ENCODE measurements at regions not wholly inside any gene's neighbourhood (a gene's known extent, or its start where the extent isn't known, plus 50 kb on each side); places are given as distances from the start of the nearest gene placed in this dataset.

GRCh38 chr19:30160426-30160825 lies 211.8 kb upstream of the ZNF536 start:
- DNase-seq (ENCODE audit: low spot score in 2 of 2): peak in 1 of 2 donors; percentile 45
- 81% methylated on average over 9 of the region's 9 CpGs for WGBS
- TF ChIP-seq POLR2AphosphoS5 (IDR thresholded peaks at IDR 0.05): no peak
- TF ChIP-seq EP300 (IDR thresholded peaks at IDR 0.05): no peak

GRCh38 chr19:30161021-30161655 lies 211.0 kb upstream of the ZNF536 start:
- H3K4me3 ChIP-seq: no peak overlapping the region
- no peak for TF ChIP-seq POLR2A (IDR thresholded peaks at IDR 0.05)
- TF ChIP-seq POLR2AphosphoS5 (IDR thresholded peaks at IDR 0.05): no peak
- no peak for TF ChIP-seq EP300 (IDR thresholded peaks at IDR 0.05)
- H3K9me3 ChIP-seq: no peaks in the 10 kb centered on the region
- 52% methylated on average over 7 of the region's 7 CpGs for WGBS
- no peaks in the 10 kb centered on the region for H3K4me1 ChIP-seq
- peak in 1 of 2 donors; percentile 58 for DNase-seq (ENCODE audit: low spot score in 2 of 2)
- H3K36me3 ChIP-seq: no peaks in the 10 kb centered on the region
- no peak overlapping the region for H3K27ac ChIP-seq
- peaks cover 14% of the 10 kb centered on the region for H3K27me3 ChIP-seq

More at GRCh38 chr19:30160426-30160825, 211.8 kb upstream of the ZNF536 start:
- Histone ChIP-seq H3K36me3 (no peaks in the 10 kb centered on the region), H3K27ac (no peak overlapping the region), H3K4me1 (no peaks in the 10 kb centered on the region), H3K9me3 (no peaks in the 10 kb centered on the region), H3K4me3 (no peak overlapping the region), H3K27me3 (peaks cover 22% of the 10 kb centered on the region)

- H3K9me3 ChIP-seq: no peaks in the 10 kb centered on the region
- peaks cover 12% of the 10 kb centered on the region for H3K27me3 ChIP-seq
- H3K27ac ChIP-seq: no peak overlapping the region
- H3K4me3 ChIP-seq: no peak overlapping the region
- no peak for TF ChIP-seq POLR2AphosphoS5 (IDR thresholded peaks at IDR 0.05)
- TF ChIP-seq POLR2A (IDR thresholded peaks at IDR 0.05): no peak
- TF ChIP-seq CTCF (IDR thresholded peaks at IDR 0.05): no peak
- TF ChIP-seq EP300 (IDR thresholded peaks at IDR 0.05): no peak
- no peaks in the 10 kb centered on the region for H3K4me1 ChIP-seq
- no peaks in the 10 kb centered on the region for H3K36me3 ChIP-seq
- WGBS: 88% methylated on average over 5 of the region's 5 CpGs
- peak in 1 of 2 donors; percentile 48 for DNase-seq (ENCODE audit: low spot score in 2 of 2)
Observed at GRCh38 chr19:30161770-30162169, 210.4 kb upstream of the ZNF536 start.

- H3K27me3 ChIP-seq: peaks cover 10% of the 10 kb centered on the region
- DNase-seq (ENCODE audit: low spot score in 2 of 2): no peak
- WGBS: 95% methylated on average over 5 of the region's 5 CpGs
- no peak overlapping the region for H3K27ac ChIP-seq
- TF ChIP-seq CTCF (IDR thresholded peaks at IDR 0.05) (no peak), POLR2A (IDR thresholded peaks at IDR 0.05) (no peak), POLR2AphosphoS5 (IDR thresholded peaks at IDR 0.05) (no peak), EP300 (IDR thresholded peaks at IDR 0.05) (no peak)
- H3K4me1 ChIP-seq: no peaks in the 10 kb centered on the region
- no peak overlapping the region for H3K4me3 ChIP-seq
- H3K36me3 ChIP-seq: no peaks in the 10 kb centered on the region
- H3K9me3 ChIP-seq: no peaks in the 10 kb centered on the region
Observed at GRCh38 chr19:30162718-30163117, 209.5 kb upstream of the ZNF536 start.

GRCh38 chr19:30163663-30164062 lies 208.5 kb upstream of the ZNF536 start:
- 47% methylated on average over 7 of the region's 7 CpGs for WGBS
- TF ChIP-seq POLR2AphosphoS5 (IDR thresholded peaks at IDR 0.05) (no peak), CTCF (IDR thresholded peaks at IDR 0.05) (no peak), POLR2A (IDR thresholded peaks at IDR 0.05) (no peak), EP300 (IDR thresholded peaks at IDR 0.05) (no peak)
- no peak overlapping the region for H3K27ac ChIP-seq

GRCh38 chr19:30165228-30165813 lies 206.9 kb upstream of the ZNF536 start:
- no peak overlapping the region for H3K27ac ChIP-seq
- no peaks in the 10 kb centered on the region for H3K9me3 ChIP-seq
- 81% methylated on average over 10 of the region's 10 CpGs for WGBS
- no peak for TF ChIP-seq POLR2A (IDR thresholded peaks at IDR 0.05)
- no peak for TF ChIP-seq CTCF (IDR thresholded peaks at IDR 0.05)
- TF ChIP-seq EP300 (IDR thresholded peaks at IDR 0.05): no peak
- TF ChIP-seq POLR2AphosphoS5 (IDR thresholded peaks at IDR 0.05): no peak
- peaks cover 12% of the 10 kb centered on the region for H3K27me3 ChIP-seq
- H3K4me1 ChIP-seq: no peaks in the 10 kb centered on the region
- no peak for DNase-seq (ENCODE audit: low spot score in 2 of 2)
- no peaks in the 10 kb centered on the region for H3K36me3 ChIP-seq
- no peak overlapping the region for H3K4me3 ChIP-seq

More at GRCh38 chr19:30163663-30164062, 208.5 kb upstream of the ZNF536 start:
- DNase-seq (ENCODE audit: low spot score in 2 of 2): peak in 1 of 2 donors; percentile 31
- Histone ChIP-seq H3K36me3 (no peaks in the 10 kb centered on the region), H3K4me1 (no peaks in the 10 kb centered on the region), H3K4me3 (no peak overlapping the region), H3K9me3 (no peaks in the 10 kb centered on the region), H3K27me3 (peaks cover 10% of the 10 kb centered on the region)
